Uterus (tissue), 2 donors: ENCODE measurements at regions not wholly inside any gene's neighbourhood (a gene's known extent, or its start where the extent isn't known, plus 50 kb on each side); places are given as distances from the start of the nearest gene placed in this dataset.

Experiments used
- CTCF ChIP-seq, 4 experiments: fragments of 200-600 bp in 2 of 4; fragments of 450-650 bp in 2 of 4; sonication (generic) in 2 of 4; IDR thresholded peaks; one replicate each; pipeline ENCODE4 v1.5.1; 2016 to 2019; ENCODE audit warnings: antibody characterized with exemption in 4 of 4, mild to moderate bottlenecking in 2 of 4, moderate library complexity in 1 of 4
- POLR2A ChIP-seq, 2 donors: fragments of 450-650 bp; IDR thresholded peaks; one replicate each; pipeline ENCODE4 v1.6.1; 2016; ENCODE audit warnings: antibody characterized with exemption in 2 of 2, mild to moderate bottlenecking in 1 of 2, moderate library complexity in 1 of 2

DNA sequence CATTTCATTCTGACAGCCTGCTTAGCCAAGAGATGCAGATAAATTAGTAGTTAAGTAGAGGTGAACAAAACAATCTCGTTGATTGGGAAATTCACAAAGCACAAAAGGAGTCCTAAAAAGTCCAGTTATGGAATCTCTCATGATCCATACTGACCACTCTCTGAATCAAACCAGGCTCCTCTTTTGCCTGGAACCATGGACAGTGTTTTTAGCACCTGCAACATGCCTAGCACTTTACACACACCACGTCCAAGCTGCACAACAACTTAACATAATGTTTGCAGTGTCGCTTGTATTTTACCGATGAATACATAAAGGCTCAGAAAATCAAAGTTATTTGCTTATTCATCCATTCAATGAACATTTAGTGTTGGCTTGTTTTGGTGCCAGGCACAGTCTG is 101.8 kb upstream of the ST8SIA2 start:
- TF ChIP-seq CTCF (IDR thresholded peaks at IDR 0.05): no peak
- no peak for TF ChIP-seq POLR2A (IDR thresholded peaks at IDR 0.05)
